ENCODE measurements at regions not wholly inside any gene's neighbourhood (a gene's known extent, or its start where the extent isn't known, plus 50 kb on each side); places are given as distances from the start of the nearest gene placed in this dataset.

- Histone ChIP-seq H3K9me3 (ENCODE audit: control insufficient read depth in 1 of 2, insufficient read depth in 1 of 2, low read depth in 1 of 2, low read length in 2 of 2) (peaks cover 4 to 6% of the 10 kb centered on the region in 2 experiments; a peak in 2 of 4 replicates), H2AFZ (ENCODE audit: low read depth, low read length, poor library complexity, severe bottlenecking) (no peak overlapping the region), H3K4me1 (ENCODE audit: control insufficient read depth in 1 of 2, insufficient read depth in 2 of 2, low read length in 2 of 2) (no peaks in the 10 kb centered on the region), H3K79me2 (ENCODE audit: insufficient read depth, low read length) (no peaks in the 10 kb centered on the region), H3K4me3 (replicated peaks in 1 of 2; ENCODE audit: low read depth in 1 of 2, low read length in 2 of 2) (no peak overlapping the region), H3K27me3 (ENCODE audit: insufficient read depth, low read length) (no peaks in the 10 kb centered on the region), H3K4me2 (ENCODE audit: low read length) (no peak overlapping the region), H3K9me2 (ENCODE audit: insufficient read depth) (no peaks in the 10 kb centered on the region), H3K27ac (ENCODE audit: low read depth, low read length) (no peak overlapping the region), H4K20me1 (ENCODE audit: insufficient read depth) (no peaks in the 10 kb centered on the region), H3K36me3 (ENCODE audit: control insufficient read depth in 1 of 2, insufficient read depth in 2 of 2, low read length in 2 of 2) (no peaks in the 10 kb centered on the region), H3K9ac (ENCODE audit: low read length) (no peak overlapping the region)
- ChIA-PET CTCF (no interaction called here), RAD21 (ENCODE audit: low non-redundant PET in 1 of 2, low total read pairs in 2 of 2, uncharacterized antibody in 2 of 2, unreplicated experiment in 2 of 2) (no interaction called here), POLR2A (no interaction called here)
- ATAC-seq = no peak
- intact Hi-C loops (cut with micrococcal nuclease) = no loop called here
- no peak for TF ChIP-seq ZFX (IDR thresholded peaks at IDR 0.05)
- TF ChIP-seq ZNF274 (IDR thresholded peaks at IDR 0.05; ENCODE audit: low read depth, low read length) = no peak
- no peak for TF ChIP-seq ZBTB33 (IDR thresholded peaks at IDR 0.05; ENCODE audit: extremely low read depth, insufficient replicate concordance, low read length)
- no peak for DNase-seq (ENCODE audit: low read depth, low spot score)
- no TSS peak for BruUV-seq (replicated peaks)
Observed at GRCh38 chr2:21627938-21628337, 504.2 kb downstream of the TDRD15 start.

GRCh38 chr2:21633015-21633414 is 509.2 kb downstream of the TDRD15 start:
- H4K20me1 ChIP-seq (ENCODE audit: insufficient read depth) = no peaks in the 10 kb centered on the region
- H3K9me3 ChIP-seq (ENCODE audit: control insufficient read depth in 1 of 2, insufficient read depth in 1 of 2, low read depth in 1 of 2, low read length in 2 of 2) = peaks cover 5 to 13% of the 10 kb centered on the region in 2 experiments; a peak in 2 of 4 replicates
- no peak overlapping the region for H2AFZ ChIP-seq (ENCODE audit: low read depth, low read length, poor library complexity, severe bottlenecking)
- DNase-seq (ENCODE audit: low read depth, low spot score) (no peak), ATAC-seq (no peak)
- ChIA-PET CTCF (no interaction called here), RAD21 (ENCODE audit: low non-redundant PET in 1 of 2, low total read pairs in 2 of 2, uncharacterized antibody in 2 of 2, unreplicated experiment in 2 of 2) (no interaction called here), POLR2A (no interaction called here)
- intact Hi-C loops (cut with micrococcal nuclease) = no loop called here
- no peak overlapping the region for H3K4me3 ChIP-seq (replicated peaks in 1 of 2; ENCODE audit: low read depth in 1 of 2, low read length in 2 of 2)
- TF ChIP-seq CTCF (IDR thresholded peaks at IDR 0.05 in 2 of 3, conservative IDR thresholded peaks at IDR 0.05 in 1 of 3; ENCODE audit: borderline replicate concordance in 1 of 3, insufficient read depth in 1 of 3, low read depth in 2 of 3, low read length in 2 of 3) (no peak), CBX3 (IDR thresholded peaks at IDR 0.05; ENCODE audit: low read depth) (no peak), POLR2A (IDR thresholded peaks at IDR 0.05; ENCODE audit: borderline replicate concordance, extremely low read depth, insufficient read depth, insufficient read length) (no peak), SRF (IDR thresholded peaks at IDR 0.05; ENCODE audit: low read depth) (no peak)
- H3K27ac ChIP-seq (ENCODE audit: low read depth, low read length) = no peak overlapping the region
- no peaks in the 10 kb centered on the region for H3K27me3 ChIP-seq (ENCODE audit: insufficient read depth, low read length)
- no TSS peak for BruUV-seq (replicated peaks)
- H3K36me3 ChIP-seq (ENCODE audit: control insufficient read depth in 1 of 2, insufficient read depth in 2 of 2, low read length in 2 of 2) = no peaks in the 10 kb centered on the region
- H3K9me2 ChIP-seq (ENCODE audit: insufficient read depth) = no peaks in the 10 kb centered on the region
- no peaks in the 10 kb centered on the region for H3K79me2 ChIP-seq (ENCODE audit: insufficient read depth, low read length)
- no peak overlapping the region for H3K4me2 ChIP-seq (ENCODE audit: low read length)
- no peak overlapping the region for H3K9ac ChIP-seq (ENCODE audit: low read length)
- H3K4me1 ChIP-seq (ENCODE audit: control insufficient read depth in 1 of 2, insufficient read depth in 2 of 2, low read length in 2 of 2) = no peaks in the 10 kb centered on the region
